ENCODE measurements at regions not wholly inside any gene's neighbourhood (a gene's known extent, or its start where the extent isn't known, plus 50 kb on each side); places are given as distances from the start of the nearest gene placed in this dataset.

- Histone ChIP-seq H3K79me2 (replicated peaks; ENCODE audit: insufficient read depth, low read length) (no peaks in the 10 kb centered on the region), H3K27me3 (ENCODE audit: insufficient read depth, low read depth, low read length) (no peaks in the 10 kb centered on the region)
Observed at GRCh38 chr14:98665007-98665406, 607.0 kb downstream of the BCL11B start.

DNA sequence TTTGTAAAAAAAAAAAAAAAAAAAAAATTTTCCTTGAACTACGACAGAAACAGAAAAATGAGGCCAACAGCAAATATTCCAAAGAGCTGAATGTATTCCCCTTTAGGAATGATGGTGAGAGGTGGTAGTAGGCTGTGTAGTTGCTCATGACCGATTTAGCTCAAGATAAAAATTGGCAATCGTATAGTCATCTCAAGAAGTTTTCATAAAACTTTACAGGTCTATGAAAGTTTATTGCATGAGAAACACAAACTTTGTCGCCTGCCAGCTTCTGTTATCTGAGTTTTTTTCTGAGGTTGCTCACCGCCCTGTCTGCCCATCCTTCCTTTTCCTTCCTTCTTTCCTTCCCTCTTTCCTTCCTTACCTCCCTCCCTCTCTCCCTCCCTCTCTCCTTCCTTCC, 605.5 kb downstream of the BCL11B start:
- no peak overlapping the region for H2AFZ ChIP-seq (ENCODE audit: low read depth, low read length)
- H3K9me3 ChIP-seq (ENCODE audit: low read length), result no peaks in the 10 kb centered on the region
- H3K27me3 ChIP-seq (ENCODE audit: insufficient read depth, low read depth, low read length), result no peaks in the 10 kb centered on the region
- no peaks in the 10 kb centered on the region for H3K36me3 ChIP-seq (ENCODE audit: insufficient read depth, low read length)
- no peaks in the 10 kb centered on the region for H3K79me2 ChIP-seq (replicated peaks; ENCODE audit: insufficient read depth, low read length)
- no peaks in the 10 kb centered on the region for H3K9me2 ChIP-seq (ENCODE audit: insufficient read depth, low read length)
- H3K27ac ChIP-seq (ENCODE audit: low read length), result no peak overlapping the region
- H3K4me2 ChIP-seq (ENCODE audit: low read length), result no peak overlapping the region
- H3K9ac ChIP-seq (ENCODE audit: low read length), result no peak overlapping the region
- H3K4me3 ChIP-seq (ENCODE audit: low read length), result no peak overlapping the region
- no peaks in the 10 kb centered on the region for H4K20me1 ChIP-seq (ENCODE audit: insufficient read depth)
- H3F3A ChIP-seq (ENCODE audit: insufficient read depth, low read length, poor library complexity, severe bottlenecking), result no peaks in the 10 kb centered on the region
- TF ChIP-seq EP300 (conservative IDR thresholded peaks at IDR 0.05; ENCODE audit: poor library complexity, severe bottlenecking) (no peak), RAD21 (conservative IDR thresholded peaks at IDR 0.05) (no peak), MXI1 (conservative IDR thresholded peaks at IDR 0.05; ENCODE audit: poor library complexity, severe bottlenecking) (no peak), SMC3 (conservative IDR thresholded peaks at IDR 0.05; ENCODE audit: poor library complexity) (no peak), REST (IDR thresholded peaks at IDR 0.05; ENCODE audit: borderline replicate concordance) (no peak), POLR2AphosphoS5 (IDR thresholded peaks at IDR 0.05) (no peak), TAF1 (IDR thresholded peaks at IDR 0.05; ENCODE audit: low read depth) (no peak)

More at GRCh38 chr14:98665007-98665406, 607.0 kb downstream of the BCL11B start:
- Histone ChIP-seq H3K4me2 (ENCODE audit: low read length) (no peak overlapping the region), H3K27ac (ENCODE audit: low read length) (no peak overlapping the region), H3K4me3 (ENCODE audit: low read length) (no peak overlapping the region), H2AFZ (ENCODE audit: low read depth, low read length) (no peak overlapping the region), H3K9me3 (ENCODE audit: low read length) (no peaks in the 10 kb centered on the region), H3K36me3 (ENCODE audit: insufficient read depth, low read length) (no peaks in the 10 kb centered on the region), H3F3A (ENCODE audit: insufficient read depth, low read length, poor library complexity, severe bottlenecking) (no peaks in the 10 kb centered on the region), H3K9ac (ENCODE audit: low read length) (no peak overlapping the region), H4K20me1 (ENCODE audit: insufficient read depth) (no peaks in the 10 kb centered on the region), H3K9me2 (ENCODE audit: insufficient read depth, low read length) (no peaks in the 10 kb centered on the region)
- no peak for TF ChIP-seq EP300 (conservative IDR thresholded peaks at IDR 0.05; ENCODE audit: poor library complexity, severe bottlenecking)
- no peak for TF ChIP-seq RAD21 (conservative IDR thresholded peaks at IDR 0.05)
- TF ChIP-seq TAF1 (IDR thresholded peaks at IDR 0.05; ENCODE audit: low read depth), result no peak
- no peak for TF ChIP-seq EZH2 (IDR thresholded peaks at IDR 0.05; ENCODE audit: borderline replicate concordance, insufficient read depth, low read length, poor library complexity, severe bottlenecking)
- TF ChIP-seq POLR2AphosphoS5 (IDR thresholded peaks at IDR 0.05), result no peak
- no peak for TF ChIP-seq REST (IDR thresholded peaks at IDR 0.05; ENCODE audit: borderline replicate concordance)
- TF ChIP-seq SMC3 (conservative IDR thresholded peaks at IDR 0.05; ENCODE audit: poor library complexity), result no peak
- no peak for TF ChIP-seq MXI1 (conservative IDR thresholded peaks at IDR 0.05; ENCODE audit: poor library complexity, severe bottlenecking)
- no peak for TF ChIP-seq CTCF (IDR thresholded peaks at IDR 0.05; ENCODE audit: poor library complexity, severe bottlenecking)

Data from neural cell (in vitro differentiated cells).